Panc1 (cell line): ENCODE measurements at regions not wholly inside any gene's neighbourhood (a gene's known extent, or its start where the extent isn't known, plus 50 kb on each side); places are given as distances from the start of the nearest gene placed in this dataset.

Source experiments
- ATAC-seq: fragments of 200-7000 bp; cut with Tn5 transposase; 2 replicates; pipeline ENCODE4 v1.9.1; 2020; ENCODE audit warnings: mild to moderate bottlenecking, moderate library complexity
- BruUV-seq: library from RNA; stranded (reverse); fragments of 400-500 nt; replicated peaks from 2 replicates; lab custom pipeline; 2021; lab: Mats Ljungman, UMichigan
- CTCF ChIA-PET: fragments of 300-600 bp; sonication (Branson Sonifier 250); formaldehyde crosslinking; loops from one replicate; lab custom pipeline; 2022; ENCODE audit warnings: antibody characterized with exemption; lab: Charles Lee
- POLR2A ChIA-PET: fragments of 300-600 bp; sonication (Branson Sonifier 250); formaldehyde crosslinking; loops from one replicate; lab custom pipeline; 2022; ENCODE audit warnings: antibody characterized with exemption; lab: Charles Lee
- DNase-seq: peaks from one replicate; pipeline ENCODE4 v3.0.0-alpha.2; 2010; ENCODE audit warnings: low read depth, low spot score
- H3K27ac ChIP-seq: 2 replicates; pipeline ENCODE4 v1.5.1; 2011; ENCODE audit warnings: mild to moderate bottlenecking, low read length, inconsistent platforms
- H3K27me3 ChIP-seq: fragments of 200-500 bp; sonication (Bioruptor generic); 2 replicates; pipeline ENCODE4 v1.6.0; 2014; ENCODE audit warnings: low read length, inconsistent platforms; ENCODE audit not compliant: control insufficient read depth, insufficient read depth
- H3K36me3 ChIP-seq: fragments of 200-500 bp; sonication (Bioruptor generic); 2 replicates; pipeline ENCODE4 v1.5.1; 2014; ENCODE audit warnings: inconsistent platforms, mild to moderate bottlenecking, low read length, moderate library complexity; ENCODE audit not compliant: control insufficient read depth, insufficient read depth
- H3K4me1 ChIP-seq: 2 replicates; pipeline ENCODE4 v1.5.1; 2011; ENCODE audit warnings: inconsistent platforms, mild to moderate bottlenecking, low read length, moderate library complexity; ENCODE audit not compliant: control insufficient read depth, insufficient read depth
- H3K4me3 ChIP-seq, 2 experiments: 2 replicates each; pipeline ENCODE4 v1.5.1; 2011 to 2012; ENCODE audit warnings: low read depth in 2 of 2, low read length in 2 of 2, mild to moderate bottlenecking in 2 of 2, inconsistent platforms in 1 of 2, moderate library complexity in 1 of 2
- H3K9me3 ChIP-seq: fragments of 200-500 bp; sonication (Bioruptor generic); 2 replicates; pipeline ENCODE4 v1.5.1; 2014; ENCODE audit warnings: low read depth, mild to moderate bottlenecking, inconsistent platforms, low read length, moderate library complexity; ENCODE audit not compliant: control insufficient read depth, insufficient read depth
- CTCF ChIP-seq: fragments of 450-650 bp; IDR thresholded peaks from 2 replicates; pipeline ENCODE4 v1.5.1; 2017; ENCODE audit warnings: mild to moderate bottlenecking
- POLR2AphosphoS5 ChIP-seq: IDR thresholded peaks from 2 replicates; pipeline ENCODE4 v1.6.1; 2012; ENCODE audit warnings: mild to moderate bottlenecking, low read depth, low read length, moderate library complexity
- REST ChIP-seq, 2 experiments: IDR thresholded peaks; 2 replicates each; pipeline ENCODE4 v1.6.1; 2011 to 2012; ENCODE audit warnings: low read depth in 2 of 2, control low read depth in 1 of 2, low read length in 1 of 2, mild to moderate bottlenecking in 1 of 2, moderate library complexity in 1 of 2; ENCODE audit not compliant: insufficient read depth in 1 of 2
- SIN3A ChIP-seq: IDR thresholded peaks from 2 replicates; pipeline ENCODE4 v1.6.1; 2012; ENCODE audit warnings: low read depth, mild to moderate bottlenecking, low read length, moderate library complexity, borderline replicate concordance; ENCODE audit not compliant: insufficient read depth
- TCF7L2 ChIP-seq: IDR thresholded peaks from 2 replicates; pipeline ENCODE4 v1.6.1; 2011; ENCODE audit warnings: mild to moderate bottlenecking, low read depth, low read length, inconsistent platforms
- in situ Hi-C: cut with HindIII; loops from 2 replicates; pipeline ENCODE4 v1.10.0; 2016; ENCODE audit warnings: low sequenced_read_pairs, low pct_unique_long_range_greater_than_20kb
- intact Hi-C: fragments of 100-400 bp; cut with micrococcal nuclease; formaldehyde crosslinking; loops from one replicate; pipeline ENCODE4 v1.10.0; 2022; ENCODE audit not compliant: unreplicated experiment

GRCh38 chr9:81826517-81826906 is 101.7 kb upstream of the SPATA31D4 start:
- H3K36me3 ChIP-seq = no peaks in the 10 kb centered on the region
- POLR2A ChIA-PET = no interaction called here
- TF ChIP-seq CTCF (no peak), TCF7L2 (no peak), POLR2AphosphoS5 (no peak), SIN3A (no peak), REST (IDR thresholded peaks at IDR 0.05; ENCODE audit: insufficient read depth in 1 of 2, low read depth in 2 of 2, low read length in 1 of 2) (no peak)
- H3K27me3 ChIP-seq = no peaks in the 10 kb centered on the region
- ATAC-seq (no peak), DNase-seq (no peak)
- H3K4me3 ChIP-seq = no peak overlapping the region
- CTCF ChIA-PET = no interaction called here
- intact Hi-C loops (no loop called here), in situ Hi-C loops (no loop called here)
- H3K9me3 ChIP-seq = no peaks in the 10 kb centered on the region
- BruUV-seq = no TSS peak
- no peaks in the 10 kb centered on the region for H3K4me1 ChIP-seq
- H3K27ac ChIP-seq = no peak overlapping the region

GRCh38 chr9:81827616-81828296 is 100.5 kb upstream of the SPATA31D4 start:
- TF ChIP-seq SIN3A = no peak
- no peak for TF ChIP-seq TCF7L2
- no peak for TF ChIP-seq REST (IDR thresholded peaks at IDR 0.05; ENCODE audit: insufficient read depth in 1 of 2, low read depth in 2 of 2, low read length in 1 of 2)
- TF ChIP-seq CTCF = no peak
- TF ChIP-seq POLR2AphosphoS5 = no peak
- no TSS peak for BruUV-seq
- no peak overlapping the region for H3K4me3 ChIP-seq
- no peaks in the 10 kb centered on the region for H3K36me3 ChIP-seq
- no peak overlapping the region for H3K27ac ChIP-seq
- ChIA-PET CTCF (no interaction called here), POLR2A (no interaction called here)
- H3K27me3 ChIP-seq = no peaks in the 10 kb centered on the region
- DNase-seq (no peak), ATAC-seq (no peak)
- intact Hi-C loops (no loop called here), in situ Hi-C loops (no loop called here)
- no peaks in the 10 kb centered on the region for H3K4me1 ChIP-seq
- no peaks in the 10 kb centered on the region for H3K9me3 ChIP-seq
